ENCODE measurements at regions not wholly inside any gene's neighbourhood (a gene's known extent, or its start where the extent isn't known, plus 50 kb on each side); places are given as distances from the start of the nearest gene placed in this dataset.
"Not testable (repeated sequence)": the region's sequence is repeated elsewhere in the genome, so short reads cannot be mapped to it uniquely, and the experiment has no call there.

- DNase-seq: no peak
Observed at GRCh38 chr12:93980711-93981110, 167.7 kb upstream of the PLXNC1 start.

- DNase-seq: no peak
Observed at GRCh38 chr12:93981411-93981810, 167.0 kb upstream of the PLXNC1 start.

- DNase-seq: no peak
Observed at GRCh38 chr12:93982771-93983315, 165.5 kb upstream of the PLXNC1 start.

GRCh38 chr12:93984005-93984404 is 164.4 kb upstream of the PLXNC1 start:
- no peak for DNase-seq

GRCh38 chr12:93989949-93990348 is 158.4 kb upstream of the PLXNC1 start:
- no peak for DNase-seq

GRCh38 chr12:93990832-93991803 is 157.3 kb upstream of the PLXNC1 start:
- DNase-seq: no peak

- DNase-seq: no peak
Observed at GRCh38 chr12:93991829-93992461, 156.4 kb upstream of the PLXNC1 start.

GRCh38 chr12:93994721-93995120 is 153.7 kb upstream of the PLXNC1 start:
- no peak for DNase-seq

GRCh38 chr12:93996321-93996720 is 152.1 kb upstream of the PLXNC1 start:
- no peak for DNase-seq

GRCh38 chr12:94001691-94002090 is 146.7 kb upstream of the PLXNC1 start:
- no peak for DNase-seq

- not testable (repeated sequence) for DNase-seq
Observed at GRCh38 chr12:94002925-94003324, 145.5 kb upstream of the PLXNC1 start.

- not testable (repeated sequence) for DNase-seq
Observed at GRCh38 chr12:94007833-94008232, 140.5 kb upstream of the PLXNC1 start.

- DNase-seq: no peak
Observed at GRCh38 chr12:94010307-94010706, 138.1 kb upstream of the PLXNC1 start.

- DNase-seq: no peak
Observed at GRCh38 chr12:94012071-94012470, 136.3 kb upstream of the PLXNC1 start.

- no peak for DNase-seq
Observed at GRCh38 chr12:94012590-94012989, 135.8 kb upstream of the PLXNC1 start.

- DNase-seq: not testable (repeated sequence)
Observed at GRCh38 chr12:94017247-94017646, 131.1 kb upstream of the PLXNC1 start.

GRCh38 chr12:94020335-94020734 is 128.0 kb upstream of the PLXNC1 start:
- no peak for DNase-seq

- no peak for DNase-seq
Observed at GRCh38 chr12:94023879-94024278, 124.5 kb upstream of the PLXNC1 start.

GRCh38 chr12:94025068-94025467 is 123.3 kb upstream of the PLXNC1 start:
- DNase-seq: no peak

GRCh38 chr12:94025756-94026155 is 122.6 kb upstream of the PLXNC1 start:
- DNase-seq: no peak

- no peak for DNase-seq
Observed at GRCh38 chr12:94026596-94026995, 121.8 kb upstream of the PLXNC1 start.

- DNase-seq: no peak
Observed at GRCh38 chr12:94027561-94027960, 120.8 kb upstream of the PLXNC1 start.

- no peak for DNase-seq
Observed at GRCh38 chr12:94031763-94032162, 116.6 kb upstream of the PLXNC1 start.

GRCh38 chr12:94032368-94032767 is 116.0 kb upstream of the PLXNC1 start:
- DNase-seq: no peak

Data from DMS 273 treated with DMSO at 0.1 percent for 48 hours (cell line).